Smooth muscle cell (in vitro differentiated cells): ENCODE measurements at regions not wholly inside any gene's neighbourhood (a gene's known extent, or its start where the extent isn't known, plus 50 kb on each side); places are given as distances from the start of the nearest gene placed in this dataset.

Experiments used
- DNase-seq: peaks from one replicate; lab custom pipeline; 2025; ENCODE audit not compliant: unreplicated experiment; lab: John Stamatoyannopoulos, UW
- H2AFZ ChIP-seq: fragments of 200-600 bp; sonication (generic); 2 replicates; pipeline ENCODE4 v1.6.0; 2016; ENCODE audit warnings: antibody characterized with exemption, low read depth, mild to moderate bottlenecking
- H3F3A ChIP-seq: fragments of 200-600 bp; sonication (generic); 2 replicates; pipeline ENCODE4 v1.6.0; 2017; ENCODE audit warnings: antibody characterized with exemption, low read depth
- H3K27ac ChIP-seq: fragments of 200-600 bp; sonication (generic); 2 replicates; pipeline ENCODE4 v1.5.1; 2016; ENCODE audit warnings: low read depth, mild to moderate bottlenecking
- H3K27me3 ChIP-seq: fragments of 200-600 bp; sonication (generic); 2 replicates; pipeline ENCODE4 v1.6.1; 2016; ENCODE audit warnings: low read depth, mild to moderate bottlenecking
- H3K36me3 ChIP-seq: fragments of 200-600 bp; sonication (generic); 2 replicates; pipeline ENCODE4 v1.5.1; 2016; ENCODE audit warnings: low read depth
- H3K4me1 ChIP-seq: fragments of 200-600 bp; sonication (generic); 2 replicates; pipeline ENCODE4 v1.5.1; 2016; ENCODE audit warnings: low read depth
- H3K4me2 ChIP-seq: fragments of 200-600 bp; sonication (generic); 2 replicates; pipeline ENCODE4 v1.6.0; 2016; ENCODE audit warnings: mild to moderate bottlenecking
- H3K4me3 ChIP-seq: fragments of 200-600 bp; sonication (generic); 2 replicates; pipeline ENCODE4 v1.5.1; 2016; ENCODE audit warnings: mild to moderate bottlenecking
- H3K79me2 ChIP-seq: fragments of 200-600 bp; sonication (generic); 2 replicates; pipeline ENCODE4 v1.6.0; 2016; ENCODE audit warnings: low read depth, mild to moderate bottlenecking
- H3K9ac ChIP-seq: fragments of 200-600 bp; sonication (generic); 2 replicates; pipeline ENCODE4 v1.6.0; 2016; ENCODE audit warnings: low read depth
- H3K9me3 ChIP-seq: fragments of 200-600 bp; sonication (generic); replicated peaks from 2 replicates; pipeline ENCODE4 v1.5.1; 2016; ENCODE audit warnings: low read depth
- H4K20me1 ChIP-seq: fragments of 200-600 bp; sonication (generic); 2 replicates; pipeline ENCODE4 v1.6.0; 2016; ENCODE audit warnings: low read depth
- WGBS: methylation state at CpG from one replicate; pipeline ENCODE4 v1.1.7; 2016; ENCODE audit warnings: low lambda C conversion rate; 5-methylcytosine and 5-hydroxymethylcytosine counted together
- TF ChIP-seq, protein P1 (sequence below): fragments of 200-600 bp; sonication (generic); IDR thresholded peaks from 2 replicates; pipeline ENCODE4 v1.5.1; 2017; ENCODE audit warnings: borderline replicate concordance, mild to moderate bottlenecking, antibody characterized with exemption; ENCODE audit not compliant: insufficient read depth, poor library complexity, severe bottlenecking

GRCh38 chr2:65997961-65998360 lies 437.0 kb upstream of the MEIS1 start:
- TF ChIP-seq, protein P1, sequence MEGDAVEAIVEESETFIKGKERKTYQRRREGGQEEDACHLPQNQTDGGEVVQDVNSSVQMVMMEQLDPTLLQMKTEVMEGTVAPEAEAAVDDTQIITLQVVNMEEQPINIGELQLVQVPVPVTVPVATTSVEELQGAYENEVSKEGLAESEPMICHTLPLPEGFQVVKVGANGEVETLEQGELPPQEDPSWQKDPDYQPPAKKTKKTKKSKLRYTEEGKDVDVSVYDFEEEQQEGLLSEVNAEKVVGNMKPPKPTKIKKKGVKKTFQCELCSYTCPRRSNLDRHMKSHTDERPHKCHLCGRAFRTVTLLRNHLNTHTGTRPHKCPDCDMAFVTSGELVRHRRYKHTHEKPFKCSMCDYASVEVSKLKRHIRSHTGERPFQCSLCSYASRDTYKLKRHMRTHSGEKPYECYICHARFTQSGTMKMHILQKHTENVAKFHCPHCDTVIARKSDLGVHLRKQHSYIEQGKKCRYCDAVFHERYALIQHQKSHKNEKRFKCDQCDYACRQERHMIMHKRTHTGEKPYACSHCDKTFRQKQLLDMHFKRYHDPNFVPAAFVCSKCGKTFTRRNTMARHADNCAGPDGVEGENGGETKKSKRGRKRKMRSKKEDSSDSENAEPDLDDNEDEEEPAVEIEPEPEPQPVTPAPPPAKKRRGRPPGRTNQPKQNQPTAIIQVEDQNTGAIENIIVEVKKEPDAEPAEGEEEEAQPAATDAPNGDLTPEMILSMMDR: no peak
- no peaks in the 10 kb centered on the region for H3K27me3 ChIP-seq
- no peaks in the 10 kb centered on the region for H3K4me1 ChIP-seq
- no peak overlapping the region for H3K27ac ChIP-seq
- H3K9ac ChIP-seq: no peak overlapping the region
- H3K36me3 ChIP-seq: no peaks in the 10 kb centered on the region
- no peak overlapping the region for H3K4me3 ChIP-seq
- H3K79me2 ChIP-seq: no peaks in the 10 kb centered on the region
- no peak for DNase-seq
- H2AFZ ChIP-seq: no peak overlapping the region
- WGBS: 63% methylated on average over 1 of the region's 1 CpG
- H3F3A ChIP-seq: no peaks in the 10 kb centered on the region
- no peaks in the 10 kb centered on the region for H4K20me1 ChIP-seq
- H3K4me2 ChIP-seq: no peak overlapping the region
- no peaks in the 10 kb centered on the region for H3K9me3 ChIP-seq

- Histone ChIP-seq H2AFZ (no peak overlapping the region), H3K9ac (no peak overlapping the region), H3K79me2 (no peaks in the 10 kb centered on the region), H3K27me3 (no peaks in the 10 kb centered on the region), H3K36me3 (no peaks in the 10 kb centered on the region), H3K9me3 (no peaks in the 10 kb centered on the region), H3K27ac (no peak overlapping the region), H4K20me1 (no peaks in the 10 kb centered on the region), H3K4me3 (no peak overlapping the region), H3K4me1 (peaks cover 12% of the 10 kb centered on the region), H3K4me2 (no peak overlapping the region), H3F3A (peaks cover 8% of the 10 kb centered on the region)
- 46% methylated on average over 4 of the region's 4 CpGs for WGBS
- no peak for DNase-seq
- TF ChIP-seq, protein P1: no peak
Measured at GRCh38 chr2:65992198-65992554, 442.7 kb upstream of the MEIS1 start.

DNA sequence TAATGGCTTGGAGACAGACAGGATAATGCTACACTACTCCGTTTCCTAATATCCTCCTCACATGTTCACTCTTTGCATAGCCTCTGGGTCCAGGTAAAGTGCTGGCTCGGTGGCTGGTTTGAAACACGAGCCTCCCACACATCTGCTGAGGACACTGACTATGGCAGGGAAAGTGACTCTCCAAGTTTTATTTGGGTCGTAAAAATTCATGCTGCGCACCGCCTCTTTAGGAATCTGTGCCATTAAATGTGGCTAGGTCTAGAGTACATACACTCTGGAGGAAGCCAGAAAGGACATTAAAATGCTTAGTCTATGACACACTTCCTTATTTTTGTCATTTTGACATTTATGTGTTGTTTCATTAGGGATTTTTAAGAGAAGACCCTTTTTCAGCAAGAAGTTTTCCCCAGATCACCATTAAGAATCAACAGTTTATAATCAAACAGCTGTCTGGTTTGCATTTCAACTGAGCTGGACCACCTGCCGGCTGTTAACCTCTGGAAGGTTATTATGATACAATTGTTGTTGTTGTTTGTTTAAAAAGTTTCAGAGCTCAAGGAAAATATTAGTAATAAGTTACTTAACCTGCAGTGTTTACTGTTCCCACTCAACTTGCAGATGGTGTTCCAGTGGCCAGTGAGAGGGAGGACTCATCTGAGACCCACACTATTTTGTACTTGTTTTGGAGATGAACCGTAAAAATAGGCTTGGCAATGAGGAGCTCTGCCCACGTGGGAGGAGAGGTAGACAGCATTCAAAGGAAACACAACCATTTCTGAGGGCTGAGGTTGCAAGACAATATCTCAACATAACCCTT lies 443.3 kb upstream of the MEIS1 start:
- WGBS: 17% methylated on average over 9 of the region's 9 CpGs
- Histone ChIP-seq H3K9me3 (no peaks in the 10 kb centered on the region), H3K27ac (no peak overlapping the region), H3K4me3 (no peak overlapping the region), H2AFZ (no peak overlapping the region), H3F3A (peaks cover 8% of the 10 kb centered on the region), H3K9ac (no peak overlapping the region), H3K36me3 (no peaks in the 10 kb centered on the region), H3K27me3 (no peaks in the 10 kb centered on the region), H3K4me1 (peaks cover 12% of the 10 kb centered on the region), H3K4me2 (peak overlapping the region; percentile 68), H4K20me1 (no peaks in the 10 kb centered on the region), H3K79me2 (no peaks in the 10 kb centered on the region)
- no peak for DNase-seq
- TF ChIP-seq, protein P1: no peak

- TF ChIP-seq, protein P1: no peak
- no peak for DNase-seq
Measured at GRCh38 chr2:65985986-65986385, 448.9 kb upstream of the MEIS1 start.

More at GRCh38 chr2:65985986-65986385, 448.9 kb upstream of the MEIS1 start:
- H3K4me3 ChIP-seq: no peak overlapping the region
- H3K4me1 ChIP-seq: no peaks in the 10 kb centered on the region
- no peak overlapping the region for H3K27ac ChIP-seq
- H3K36me3 ChIP-seq: no peaks in the 10 kb centered on the region
- no peaks in the 10 kb centered on the region for H3K9me3 ChIP-seq
- H2AFZ ChIP-seq: no peak overlapping the region
- H3K9ac ChIP-seq: no peak overlapping the region
- no peak overlapping the region for H3K4me2 ChIP-seq
- no peaks in the 10 kb centered on the region for H3F3A ChIP-seq
- H4K20me1 ChIP-seq: no peaks in the 10 kb centered on the region
- H3K79me2 ChIP-seq: no peaks in the 10 kb centered on the region
- H3K27me3 ChIP-seq: no peaks in the 10 kb centered on the region
